ENCODE measurements at regions not wholly inside any gene's neighbourhood (a gene's known extent, or its start where the extent isn't known, plus 50 kb on each side); places are given as distances from the start of the nearest gene placed in this dataset.
A peak's percentile ranks its signal among the peaks of the same experiment; 100 is the strongest.

DNA sequence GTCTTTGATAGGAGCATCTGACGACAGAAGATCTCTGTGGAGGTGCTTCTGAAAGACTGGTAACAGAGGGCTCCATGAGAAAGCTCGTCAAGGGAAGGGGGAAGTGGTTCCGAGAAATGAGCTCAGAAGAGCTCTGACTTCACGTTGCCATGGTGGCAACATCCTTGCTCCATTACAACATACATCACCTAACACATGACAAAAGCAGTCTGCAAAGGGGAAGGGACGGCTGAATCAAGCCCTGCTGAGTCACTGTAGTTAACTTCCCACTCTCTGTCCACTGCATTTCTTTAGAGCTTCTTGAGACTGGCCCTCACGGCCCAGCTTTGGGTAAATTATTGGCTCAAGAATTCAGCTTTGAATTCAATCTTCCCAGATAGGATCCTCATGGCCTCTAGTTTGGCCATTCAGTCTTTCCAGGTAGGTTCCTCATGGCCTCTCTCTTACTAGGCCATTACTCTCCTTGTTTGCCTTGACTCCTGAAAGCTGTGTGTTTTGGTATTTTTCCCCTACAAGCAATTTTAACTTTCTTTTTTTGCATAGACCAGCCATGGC, 88.0 kb upstream of the ZNF648 start:
- H3K36me3 ChIP-seq (ENCODE audit: low read depth), result no peaks in the 10 kb centered on the region

DNA sequence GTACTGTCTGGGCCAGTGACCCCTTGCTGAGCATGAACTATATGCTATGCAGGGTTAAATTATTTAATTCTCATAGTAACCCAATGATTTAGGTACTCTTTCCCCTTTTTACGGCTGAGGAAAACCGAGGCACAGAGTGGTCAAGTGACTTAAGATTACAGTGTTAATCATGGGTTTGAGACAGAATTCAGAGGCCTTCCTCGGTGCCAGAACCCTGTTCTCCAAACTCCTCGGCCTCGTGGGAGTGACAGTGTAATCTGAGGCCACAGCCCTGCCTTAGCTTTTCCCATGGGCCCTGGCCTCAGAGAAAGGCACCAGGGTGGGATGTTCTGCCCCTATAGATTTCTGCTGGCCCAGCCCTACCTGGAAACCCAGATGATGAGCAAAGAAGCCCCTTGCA, 86.4 kb upstream of the ZNF648 start:
- intact Hi-C loops (cut with DNase I, micrococcal nuclease), result no loop called here
- peaks cover 13% of the 10 kb centered on the region for H3K4me1 ChIP-seq (ENCODE audit: low read depth)

More for the DNA sequence above, 88.0 kb upstream of the ZNF648 start:
- H3K4me3 ChIP-seq, result no peak overlapping the region
- TF ChIP-seq, protein P1, sequence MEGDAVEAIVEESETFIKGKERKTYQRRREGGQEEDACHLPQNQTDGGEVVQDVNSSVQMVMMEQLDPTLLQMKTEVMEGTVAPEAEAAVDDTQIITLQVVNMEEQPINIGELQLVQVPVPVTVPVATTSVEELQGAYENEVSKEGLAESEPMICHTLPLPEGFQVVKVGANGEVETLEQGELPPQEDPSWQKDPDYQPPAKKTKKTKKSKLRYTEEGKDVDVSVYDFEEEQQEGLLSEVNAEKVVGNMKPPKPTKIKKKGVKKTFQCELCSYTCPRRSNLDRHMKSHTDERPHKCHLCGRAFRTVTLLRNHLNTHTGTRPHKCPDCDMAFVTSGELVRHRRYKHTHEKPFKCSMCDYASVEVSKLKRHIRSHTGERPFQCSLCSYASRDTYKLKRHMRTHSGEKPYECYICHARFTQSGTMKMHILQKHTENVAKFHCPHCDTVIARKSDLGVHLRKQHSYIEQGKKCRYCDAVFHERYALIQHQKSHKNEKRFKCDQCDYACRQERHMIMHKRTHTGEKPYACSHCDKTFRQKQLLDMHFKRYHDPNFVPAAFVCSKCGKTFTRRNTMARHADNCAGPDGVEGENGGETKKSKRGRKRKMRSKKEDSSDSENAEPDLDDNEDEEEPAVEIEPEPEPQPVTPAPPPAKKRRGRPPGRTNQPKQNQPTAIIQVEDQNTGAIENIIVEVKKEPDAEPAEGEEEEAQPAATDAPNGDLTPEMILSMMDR (IDR thresholded peaks at IDR 0.05), result no peak
- DNase-seq (peak in 1 of 3 donors; percentile 30), ATAC-seq (peak; percentile 66)
- intact Hi-C loops (cut with DNase I, micrococcal nuclease), result no loop called here
- H3K9me3 ChIP-seq, result no peaks in the 10 kb centered on the region
- H3K4me1 ChIP-seq (ENCODE audit: low read depth), result no peaks in the 10 kb centered on the region

DNA sequence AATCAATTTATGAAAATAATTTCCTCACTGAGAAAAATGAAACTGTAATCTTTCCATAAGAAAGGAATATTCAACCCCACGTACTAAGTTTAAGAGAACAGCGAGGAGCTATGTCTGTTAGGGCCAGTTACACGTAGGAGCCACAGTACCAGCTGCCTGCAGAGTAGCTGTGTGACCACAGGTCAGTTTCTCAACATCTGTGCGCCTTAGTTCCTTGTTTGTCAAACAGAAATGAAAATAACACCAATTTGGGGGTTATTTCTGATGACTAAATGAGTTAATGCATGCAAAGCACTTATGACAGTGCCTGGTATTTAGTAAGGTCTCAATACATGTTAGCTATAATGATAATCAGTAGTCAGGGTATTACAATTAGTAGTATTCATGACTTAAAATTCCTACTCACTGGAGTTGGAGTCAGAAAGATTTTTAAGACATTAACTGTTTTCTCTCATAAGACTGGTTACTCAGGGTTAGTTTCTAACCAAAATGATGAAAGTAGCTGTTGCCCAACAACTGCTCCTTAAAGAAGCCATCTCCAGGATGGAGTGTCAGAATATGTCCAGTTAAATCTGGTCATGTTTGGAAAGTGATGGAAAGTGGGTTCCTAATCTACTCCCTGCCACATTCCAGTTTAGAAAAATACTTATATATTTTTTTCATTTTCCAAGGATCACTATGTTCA, 85.8 kb upstream of the ZNF648 start:
- Histone ChIP-seq H3K4me3 (no peak overlapping the region), H3K9me3 (no peaks in the 10 kb centered on the region), H3K4me1 (ENCODE audit: low read depth) (peaks cover 13% of the 10 kb centered on the region), H3K36me3 (ENCODE audit: low read depth) (no peaks in the 10 kb centered on the region)
- intact Hi-C loops (cut with DNase I, micrococcal nuclease), result no loop called here
- TF ChIP-seq, protein P1 (IDR thresholded peaks at IDR 0.05), result no peak
- DNase-seq (peak in 1 of 3 donors; percentile 34), ATAC-seq (peak; percentile 13)

More for the DNA sequence above, 86.4 kb upstream of the ZNF648 start:
- Histone ChIP-seq H3K4me3 (no peak overlapping the region), H3K36me3 (ENCODE audit: low read depth) (no peaks in the 10 kb centered on the region), H3K9me3 (no peaks in the 10 kb centered on the region)
- TF ChIP-seq, protein P1 (IDR thresholded peaks at IDR 0.05), result no peak
- ATAC-seq (no peak), DNase-seq (no peak)

DNA sequence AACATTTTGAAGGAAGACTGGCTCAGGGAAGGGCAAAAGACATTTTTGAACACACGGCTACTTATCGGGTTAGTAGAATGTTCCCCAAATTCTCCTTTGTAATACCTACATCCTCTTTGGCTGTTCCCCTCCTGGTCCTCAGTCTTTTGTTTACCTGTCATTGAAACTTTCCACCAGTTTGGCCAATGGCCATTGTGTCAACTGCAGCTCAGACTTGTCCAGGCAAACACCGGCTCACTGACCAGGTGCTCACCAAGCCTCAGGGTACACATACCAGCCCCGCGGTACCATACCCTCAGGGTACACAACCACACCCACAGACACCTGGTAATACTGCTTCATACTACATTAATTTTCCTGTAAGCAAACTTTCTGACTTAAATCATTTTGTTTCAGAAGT, 84.8 kb upstream of the ZNF648 start:
- Histone ChIP-seq H3K4me3 (no peak overlapping the region), H3K4me1 (ENCODE audit: low read depth) (peaks cover 13% of the 10 kb centered on the region), H3K9me3 (no peaks in the 10 kb centered on the region), H3K36me3 (ENCODE audit: low read depth) (no peaks in the 10 kb centered on the region)
- DNase-seq (peak in 2 of 3 donors; percentile 50 to 60), ATAC-seq (peak; percentile 57)
- intact Hi-C loops (cut with DNase I, micrococcal nuclease), result no loop called here
- TF ChIP-seq, protein P1 (IDR thresholded peaks at IDR 0.05), result no peak

DNA sequence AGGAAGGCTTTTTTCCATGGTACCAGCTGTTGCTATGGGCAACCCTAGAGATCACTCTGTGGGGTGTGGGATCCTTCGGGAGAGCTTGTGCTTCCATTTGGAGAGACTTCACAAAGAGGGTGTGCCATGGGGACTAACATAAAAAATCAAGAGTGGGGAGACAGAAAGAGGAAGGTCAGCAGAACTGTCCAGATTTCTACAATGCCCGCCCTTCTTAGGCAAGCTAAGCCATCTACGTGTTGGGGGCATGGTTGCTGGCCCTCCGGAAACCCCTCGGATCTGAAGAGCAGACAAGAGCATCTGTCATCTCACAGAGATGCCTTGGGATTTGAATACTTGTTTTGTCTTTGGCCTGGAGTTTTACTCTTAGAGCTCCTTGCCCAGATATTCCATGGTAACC, 83.9 kb upstream of the ZNF648 start:
- Histone ChIP-seq H3K36me3 (ENCODE audit: low read depth) (no peaks in the 10 kb centered on the region), H3K4me3 (no peak overlapping the region), H3K9me3 (no peaks in the 10 kb centered on the region), H3K4me1 (ENCODE audit: low read depth) (peaks cover 13% of the 10 kb centered on the region)
- ATAC-seq (no peak), DNase-seq (no peak)
- TF ChIP-seq, protein P1 (IDR thresholded peaks at IDR 0.05), result no peak
- intact Hi-C loops (cut with DNase I, micrococcal nuclease), result no loop called here
